K562 (cell line): ENCODE measurements at regions not wholly inside any gene's neighbourhood (a gene's known extent, or its start where the extent isn't known, plus 50 kb on each side); places are given as distances from the start of the nearest gene placed in this dataset.
A peak's percentile ranks its signal among the peaks of the same experiment; 100 is the strongest.
"Not testable (repeated sequence)": the region's sequence is repeated elsewhere in the genome, so short reads cannot be mapped to it uniquely, and the experiment has no call there.

Experiments used
- ATAC-seq: fragments of 200-7000 bp; cut with Tn5 transposase; 3 replicates; pipeline ENCODE4 v1.9.1; 2020; ENCODE audit warnings: moderate library complexity
- BruUV-seq: library from RNA; stranded (reverse); fragments of 400-500 nt; replicated peaks from 2 replicates; lab custom pipeline; 2021; lab: Mats Ljungman, UMichigan
- CTCF ChIA-PET: fragments of 300-600 bp; formaldehyde crosslinking; extraction: SDS; loops from one replicate; lab custom pipeline; 2021; ENCODE audit warnings: low intra/inter-chr PET ratio; lab: Yijun Ruan, JAX
- POLR2A ChIA-PET: fragments of 300-600, 350-650 bp; sonication (Branson Sonifier 250); formaldehyde crosslinking; extraction: SDS; loops from one replicate; lab custom pipeline; 2021; ENCODE audit warnings: antibody characterized with exemption, inconsistent platforms; lab: Yijun Ruan, JAX
- DNase-seq, 4 experiments: peaks; one replicate each; pipeline versions ENCODE4 v3.0.0 to v3.0.0-alpha.2; 2011 to 2018; ENCODE audit warnings: low spot score in 3 of 4, mixed read lengths in 3 of 4; ENCODE audit errors: extremely low read depth in 1 of 4
- FAIRE-seq: peaks from 2 replicates; lab custom pipeline; 2011; peaks lifted over from hg19 to GRCh38; lab: Jason Lieb, UNC
- H2AFZ ChIP-seq: 2 replicates; pipeline ENCODE4 v1.6.0; 2011; ENCODE audit warnings: low read depth, low read length, control low read depth, inconsistent platforms
- H3K27ac ChIP-seq: fragments of 200-600 bp; 3 replicates; pipeline ENCODE4 v1.8.0; 2011; ENCODE audit warnings: low read depth, mild to moderate bottlenecking, control low read depth, inconsistent platforms, low read length, moderate library complexity, mixed read lengths; ENCODE audit errors: extremely low read depth
- H3K27me3 ChIP-seq, 2 experiments: fragments of 300-600 bp in 1 of 2; 2 replicates in 1 of 2; 3 replicates in 1 of 2; pipeline versions ENCODE4 v1.6.0 to v1.8.0; 2011; ENCODE audit warnings: inconsistent platforms in 2 of 2, low read length in 2 of 2, mild to moderate bottlenecking in 1 of 2, mixed read lengths in 1 of 2, moderate library complexity in 1 of 2; ENCODE audit not compliant: control insufficient read depth in 2 of 2, insufficient read depth in 2 of 2
- H3K36me3 ChIP-seq: fragments of 300-600 bp; 3 replicates; pipeline ENCODE4 v1.8.0; 2011; ENCODE audit warnings: mild to moderate bottlenecking, low read length, inconsistent platforms; ENCODE audit not compliant: control insufficient read depth, insufficient read depth
- H3K4me1 ChIP-seq, 2 experiments: fragments of 200-600 bp in 1 of 2; replicated peaks in 1 of 2; 2 replicates in 1 of 2; 3 replicates in 1 of 2; pipeline versions ENCODE4 v1.5.1 to v1.8.0; 2011; ENCODE audit warnings: inconsistent platforms in 2 of 2, low read length in 2 of 2, mild to moderate bottlenecking in 1 of 2, mixed read lengths in 1 of 2, moderate library complexity in 1 of 2; ENCODE audit not compliant: control insufficient read depth in 2 of 2, insufficient read depth in 2 of 2
- H3K4me2 ChIP-seq: 2 replicates; pipeline ENCODE4 v1.6.1; 2011; ENCODE audit warnings: low read length, control low read depth, inconsistent platforms, mixed read lengths; ENCODE audit not compliant: insufficient read depth
- H3K4me3 ChIP-seq: fragments of 200-600 bp; sonication (generic), shearing (Covaris generic); 2 replicates; pipeline ENCODE4 v1.5.1; 2016; ENCODE audit warnings: control low read depth, inconsistent platforms
- H3K79me2 ChIP-seq: fragments of 200-600 bp; 3 replicates; pipeline ENCODE4 v1.8.0; 2011; ENCODE audit warnings: low read length, inconsistent platforms; ENCODE audit not compliant: control insufficient read depth, insufficient read depth
- H3K9ac ChIP-seq, 2 experiments: 2 replicates each; pipeline versions ENCODE4 v1.6.0 to v1.6.1; 2011; ENCODE audit warnings: low read depth in 2 of 2, low read length in 2 of 2, control low read depth in 1 of 2, inconsistent platforms in 1 of 2, mild to moderate bottlenecking in 1 of 2, mixed read lengths in 1 of 2; ENCODE audit not compliant: insufficient read depth in 1 of 2
- H3K9me1 ChIP-seq: one replicate; pipeline ENCODE4 v1.6.0; 2011; ENCODE audit warnings: inconsistent platforms, mild to moderate bottlenecking, low read length, moderate library complexity; ENCODE audit not compliant: control insufficient read depth, insufficient read depth
- H3K9me3 ChIP-seq: replicated peaks from 2 replicates; pipeline ENCODE4 v1.5.1; 2011; ENCODE audit warnings: low read depth, low read length, inconsistent platforms; ENCODE audit not compliant: control insufficient read depth, insufficient read depth
- H4K20me1 ChIP-seq: replicated peaks from 2 replicates; pipeline ENCODE4 v1.6.1; 2011; ENCODE audit warnings: low read length, inconsistent platforms, mixed read lengths; ENCODE audit not compliant: control insufficient read depth, insufficient read depth
- EZH2 ChIP-seq: IDR thresholded peaks from 2 replicates; pipeline ENCODE4 v1.6.1; 2012; ENCODE audit warnings: low read depth, mild to moderate bottlenecking, inconsistent platforms, low read length, borderline replicate concordance
- SMARCA4 ChIP-seq: fragments of 450-650 bp; IDR thresholded peaks from 2 replicates; pipeline ENCODE4 v1.6.1; 2016
- SMARCE1 ChIP-seq: fragments of 450-650 bp; IDR thresholded peaks from 2 replicates; pipeline ENCODE4 v1.7.1; 2016; ENCODE audit warnings: mild to moderate bottlenecking
- STAG1 ChIP-seq: sonication (generic); formaldehyde crosslinking; IDR thresholded peaks from 2 replicates; pipeline ENCODE4 v1.5.0; 2020; ENCODE audit warnings: missing genetic modification reagents, borderline replicate concordance
- ZBTB17 ChIP-seq: fragments of 450-650 bp; formaldehyde crosslinking; IDR thresholded peaks from 2 replicates; pipeline ENCODE4 v1.4.0; 2020; ENCODE audit warnings: mild to moderate bottlenecking
- ZNF146 ChIP-seq: IDR thresholded peaks from one replicate; pipeline ENCODE4 v1.6.1; 2018; ENCODE audit warnings: missing compliant biosample characterization; ENCODE audit not compliant: unreplicated experiment
- WGBS: fragments of 100-300 bp; shearing (Covaris generic); methylation state at CpG from one replicate; pipeline ENCODE4 v1.1.6; 2016; ENCODE audit warnings: low coverage, mixed read lengths; ENCODE audit not compliant: insufficient coverage; ENCODE audit errors: missing lambda C conversion rate; 5-methylcytosine and 5-hydroxymethylcytosine counted together
- in situ Hi-C: fragments of 300-500 bp; cut with MboI; formaldehyde crosslinking; loops from 4 replicates; pipeline ENCODE4 v1.15.0; 2018; ENCODE audit warnings: inconsistent platforms, mixed read lengths
- intact Hi-C: fragments of 100-400 bp; cut with micrococcal nuclease; formaldehyde crosslinking; loops from 2 replicates; pipeline ENCODE4 v1.14.2; 2022
- TF ChIP-seq, protein P1 (sequence below): sonication (generic); formaldehyde crosslinking; IDR thresholded peaks from 2 replicates; pipeline ENCODE4 v1.8.1; 2023; ENCODE audit warnings: missing genetic modification reagents, mild to moderate bottlenecking, borderline replicate concordance

DNA sequence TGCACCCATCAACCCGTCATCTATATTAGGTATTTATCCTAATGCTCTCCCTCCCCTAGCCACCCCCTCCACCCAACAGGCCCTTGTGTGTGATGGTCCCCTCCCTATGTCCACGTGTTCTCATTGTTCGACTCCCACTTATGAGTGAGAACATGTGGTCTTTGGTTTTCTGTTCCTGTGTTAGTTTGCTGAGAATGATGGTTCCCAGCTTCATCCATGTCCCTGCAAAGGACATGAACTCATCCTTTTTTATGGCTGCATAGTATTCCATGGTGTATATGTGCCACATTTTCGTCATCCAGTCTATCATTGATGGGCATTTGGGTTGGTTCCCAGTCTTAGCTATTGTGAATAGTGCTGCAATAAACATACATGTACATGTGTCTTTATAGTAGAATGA is 253.4 kb downstream of the FOXD2 start:
- H3K27ac ChIP-seq, DNase-seq, ATAC-seq, H3K9me1 ChIP-seq, H4K20me1 ChIP-seq, H3K36me3 ChIP-seq, H3K4me1 ChIP-seq, H2AFZ ChIP-seq, H3K9ac ChIP-seq, FAIRE-seq, in situ Hi-C loops, POLR2A ChIA-PET, H3K79me2 ChIP-seq, H3K9me3 ChIP-seq, intact Hi-C loops, CTCF ChIA-PET, H3K4me2 ChIP-seq, H3K4me3 ChIP-seq, BruUV-seq: not testable (repeated sequence)
- peak; percentile 34 for TF ChIP-seq ZNF146
- H3K27me3 ChIP-seq, result peaks cover 30 to 57% of the 10 kb centered on the region in 2 experiments
- WGBS, result 0% methylated on average over 4 of the region's 4 CpGs

- DNase-seq, result no peak
- intact Hi-C loops (no loop called here), in situ Hi-C loops (no loop called here)
- no peak overlapping the region for H3K27ac ChIP-seq
- H3K9ac ChIP-seq, result no peak overlapping the region
- peaks cover 5% of the 10 kb centered on the region; the same call in 1 of the 2 replicates for H4K20me1 ChIP-seq
- no peak overlapping the region for H3K4me3 ChIP-seq
- no peaks in the 10 kb centered on the region for H3K36me3 ChIP-seq
- H3K9me3 ChIP-seq, result no peaks in the 10 kb centered on the region
- peaks cover 0 to 3% of the 10 kb centered on the region in 2 experiments; a peak in 1 of 5 replicates for H3K4me1 ChIP-seq
- no peaks in the 10 kb centered on the region for H3K9me1 ChIP-seq
- POLR2A ChIA-PET, result no interaction called here
- H3K79me2 ChIP-seq, result no peaks in the 10 kb centered on the region
- peaks cover 25 to 50% of the 10 kb centered on the region in 2 experiments for H3K27me3 ChIP-seq
- TF ChIP-seq STAG1 (CRISPR knock-in tag) (no peak), SMARCE1 (no peak), EZH2 (no peak), SMARCA4 (no peak), ZBTB17 (CRISPR knock-in tag) (no peak)
- TF ChIP-seq, protein P1, sequence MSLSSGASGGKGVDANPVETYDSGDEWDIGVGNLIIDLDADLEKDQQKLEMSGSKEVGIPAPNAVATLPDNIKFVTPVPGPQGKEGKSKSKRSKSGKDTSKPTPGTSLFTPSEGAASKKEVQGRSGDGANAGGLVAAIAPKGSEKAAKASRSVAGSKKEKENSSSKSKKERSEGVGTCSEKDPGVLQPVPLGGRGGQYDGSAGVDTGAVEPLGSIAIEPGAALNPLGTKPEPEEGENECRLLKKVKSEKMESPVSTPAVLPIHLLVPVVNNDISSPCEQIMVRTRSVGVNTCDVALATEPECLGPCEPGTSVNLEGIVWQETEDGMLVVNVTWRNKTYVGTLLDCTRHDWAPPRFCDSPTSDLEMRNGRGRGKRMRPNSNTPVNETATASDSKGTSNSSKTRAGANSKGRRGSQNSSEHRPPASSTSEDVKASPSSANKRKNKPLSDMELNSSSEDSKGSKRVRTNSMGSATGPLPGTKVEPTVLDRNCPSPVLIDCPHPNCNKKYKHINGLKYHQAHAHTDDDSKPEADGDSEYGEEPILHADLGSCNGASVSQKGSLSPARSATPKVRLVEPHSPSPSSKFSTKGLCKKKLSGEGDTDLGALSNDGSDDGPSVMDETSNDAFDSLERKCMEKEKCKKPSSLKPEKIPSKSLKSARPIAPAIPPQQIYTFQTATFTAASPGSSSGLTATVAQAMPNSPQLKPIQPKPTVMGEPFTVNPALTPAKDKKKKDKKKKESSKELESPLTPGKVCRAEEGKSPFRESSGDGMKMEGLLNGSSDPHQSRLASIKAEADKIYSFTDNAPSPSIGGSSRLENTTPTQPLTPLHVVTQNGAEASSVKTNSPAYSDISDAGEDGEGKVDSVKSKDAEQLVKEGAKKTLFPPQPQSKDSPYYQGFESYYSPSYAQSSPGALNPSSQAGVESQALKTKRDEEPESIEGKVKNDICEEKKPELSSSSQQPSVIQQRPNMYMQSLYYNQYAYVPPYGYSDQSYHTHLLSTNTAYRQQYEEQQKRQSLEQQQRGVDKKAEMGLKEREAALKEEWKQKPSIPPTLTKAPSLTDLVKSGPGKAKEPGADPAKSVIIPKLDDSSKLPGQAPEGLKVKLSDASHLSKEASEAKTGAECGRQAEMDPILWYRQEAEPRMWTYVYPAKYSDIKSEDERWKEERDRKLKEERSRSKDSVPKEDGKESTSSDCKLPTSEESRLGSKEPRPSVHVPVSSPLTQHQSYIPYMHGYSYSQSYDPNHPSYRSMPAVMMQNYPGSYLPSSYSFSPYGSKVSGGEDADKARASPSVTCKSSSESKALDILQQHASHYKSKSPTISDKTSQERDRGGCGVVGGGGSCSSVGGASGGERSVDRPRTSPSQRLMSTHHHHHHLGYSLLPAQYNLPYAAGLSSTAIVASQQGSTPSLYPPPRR, result no peak
- no peak for ATAC-seq
- 1% methylated on average over 7 of the region's 7 CpGs for WGBS
- CTCF ChIA-PET, result no interaction called here
- H2AFZ ChIP-seq, result no peak overlapping the region
- no peak for FAIRE-seq
- BruUV-seq, result no TSS peak
- no peak overlapping the region for H3K4me2 ChIP-seq
Observed at GRCh38 chr1:47692196-47692595, 254.4 kb downstream of the FOXD2 start.
